CD4-positive, alpha-beta memory T cell (primary cell): ENCODE measurements at regions not wholly inside any gene's neighbourhood (a gene's known extent, or its start where the extent isn't known, plus 50 kb on each side); places are given as distances from the start of the nearest gene placed in this dataset.
"Not testable (repeated sequence)": the region's sequence is repeated elsewhere in the genome, so short reads cannot be mapped to it uniquely, and the experiment has no call there.

Source experiments
- CTCF ChIA-PET: fragments of 350-600 bp; sonication (Branson Sonifier 250); formaldehyde crosslinking; loops from one replicate; lab custom pipeline; 2021; ENCODE audit warnings: inconsistent platforms; ENCODE audit not compliant: partially characterized antibody; lab: Charles Lee
- POLR2A ChIA-PET: fragments of 350-600 bp; sonication (Branson Sonifier 250); formaldehyde crosslinking; loops from one replicate; lab custom pipeline; 2021; ENCODE audit not compliant: partially characterized antibody; lab: Charles Lee
- DNase-seq, 5 donors: peaks; one replicate each; pipeline versions ENCODE4 v3.0.0 to v3.0.0-alpha.2; 2020 to 2022; ENCODE audit warnings: mixed read lengths in 1 of 5
- H3K27ac ChIP-seq: one replicate; pipeline ENCODE4 v1.7.0; 2013; ENCODE audit warnings: low read depth, low read length
- H3K27me3 ChIP-seq: 2 replicates; pipeline ENCODE4 v1.7.0; 2013; ENCODE audit warnings: mild to moderate bottlenecking, low read length, moderate library complexity; ENCODE audit not compliant: insufficient read depth
- H3K36me3 ChIP-seq: 2 replicates; pipeline ENCODE4 v1.7.0; 2013; ENCODE audit warnings: mild to moderate bottlenecking, low read length, moderate library complexity; ENCODE audit not compliant: insufficient read depth
- H3K4me1 ChIP-seq: 2 replicates; pipeline ENCODE4 v1.7.0; 2013; ENCODE audit warnings: mild to moderate bottlenecking, low read length, moderate library complexity; ENCODE audit not compliant: insufficient read depth
- H3K4me3 ChIP-seq, 2 donors: one replicate each; pipeline ENCODE4 v1.7.0; 2013; ENCODE audit warnings: low read length in 2 of 2, mild to moderate bottlenecking in 1 of 2
- H3K9me3 ChIP-seq, 2 donors: one replicate each; pipeline ENCODE4 v1.7.0; 2013; ENCODE audit warnings: low read length in 2 of 2, control low read depth in 1 of 2; ENCODE audit not compliant: control insufficient read depth in 1 of 2
- H3K27ac Mint-ChIP-seq, 7 donors: one replicate each; pipeline ENCODE4 v1.8.0; 2020 to 2021; ENCODE audit warnings: mixed read lengths in 7 of 7, mild to moderate bottlenecking in 6 of 7, inconsistent platforms in 3 of 7, moderate library complexity in 3 of 7
- H3K27me3 Mint-ChIP-seq, 2 donors: one replicate each; pipeline ENCODE4 v1.8.0; 2020 to 2021; ENCODE audit warnings: mixed read lengths in 2 of 2
- H3K36me3 Mint-ChIP-seq, 2 donors: one replicate each; pipeline ENCODE4 v1.8.0; 2020 to 2021; ENCODE audit warnings: mixed read lengths in 2 of 2, inconsistent platforms in 1 of 2, mild to moderate bottlenecking in 1 of 2
- H3K4me1 Mint-ChIP-seq, 4 donors: one replicate each; pipeline ENCODE4 v1.8.0; 2020 to 2021; ENCODE audit warnings: mixed read lengths in 4 of 4, mild to moderate bottlenecking in 1 of 4
- H3K4me3 Mint-ChIP-seq, 8 donors: one replicate each; pipeline ENCODE4 v1.8.0; 2020 to 2021; ENCODE audit warnings: mixed read lengths in 8 of 8, mild to moderate bottlenecking in 7 of 8, moderate library complexity in 6 of 8, inconsistent platforms in 3 of 8
- H3K9me3 Mint-ChIP-seq, 8 donors: one replicate each; pipeline ENCODE4 v1.8.0; 2020 to 2021; ENCODE audit warnings: mixed read lengths in 8 of 8, mild to moderate bottlenecking in 5 of 8, inconsistent platforms in 3 of 8, moderate library complexity in 1 of 8
- intact Hi-C: fragments of 100-400 bp; cut with micrococcal nuclease; formaldehyde crosslinking; loops from one replicate; pipeline ENCODE4 v1.15.1; 2023

GRCh38 chr15:62906627-62907026, 135.9 kb upstream of the TPM1 start:
- DNase-seq: no peak
- peaks cover 4 to 6% of the 10 kb centered on the region in 2 donors for H3K27me3 Mint-ChIP-seq
- intact Hi-C loops: no loop called here

GRCh38 chr15:62907275-62907674, 135.3 kb upstream of the TPM1 start:
- no peaks in the 10 kb centered on the region for H3K9me3 Mint-ChIP-seq
- no peak overlapping the region for H3K4me3 Mint-ChIP-seq
- no peaks in the 10 kb centered on the region for H3K36me3 Mint-ChIP-seq
- DNase-seq: no peak
- Histone ChIP-seq H3K9me3 (no peaks in the 10 kb centered on the region), H3K27me3 (no peaks in the 10 kb centered on the region), H3K4me3 (no peak overlapping the region), H3K27ac (no peak overlapping the region), H3K4me1 (no peaks in the 10 kb centered on the region), H3K36me3 (no peaks in the 10 kb centered on the region)
- ChIA-PET POLR2A (no interaction called here), CTCF (no interaction called here)
- no peaks in the 10 kb centered on the region for H3K4me1 Mint-ChIP-seq
- intact Hi-C loops: no loop called here
- H3K27me3 Mint-ChIP-seq: peaks cover 4 to 6% of the 10 kb centered on the region in 2 donors
- H3K27ac Mint-ChIP-seq: no peak overlapping the region

More at GRCh38 chr15:62906627-62907026, 135.9 kb upstream of the TPM1 start:
- H3K27me3 ChIP-seq: no peaks in the 10 kb centered on the region
- H3K4me3 ChIP-seq: no peak overlapping the region
- H3K27ac Mint-ChIP-seq: no peak overlapping the region
- no peaks in the 10 kb centered on the region for H3K4me1 ChIP-seq
- H3K9me3 Mint-ChIP-seq: no peaks in the 10 kb centered on the region
- H3K4me1 Mint-ChIP-seq: no peaks in the 10 kb centered on the region
- H3K27ac ChIP-seq: no peak overlapping the region
- H3K36me3 Mint-ChIP-seq: no peaks in the 10 kb centered on the region
- H3K9me3 ChIP-seq: no peaks in the 10 kb centered on the region
- no peaks in the 10 kb centered on the region for H3K36me3 ChIP-seq
- POLR2A ChIA-PET: no interaction called here
- CTCF ChIA-PET: no interaction called here
- no peak overlapping the region for H3K4me3 Mint-ChIP-seq

- H3K27ac ChIP-seq, H3K27ac Mint-ChIP-seq, H3K4me3 ChIP-seq, intact Hi-C loops, CTCF ChIA-PET, H3K27me3 Mint-ChIP-seq, H3K9me3 Mint-ChIP-seq, DNase-seq, POLR2A ChIA-PET, H3K27me3 ChIP-seq, H3K4me1 Mint-ChIP-seq, H3K36me3 ChIP-seq, H3K36me3 Mint-ChIP-seq, H3K4me3 Mint-ChIP-seq, H3K4me1 ChIP-seq, H3K9me3 ChIP-seq: not testable (repeated sequence)
These were observed 134.2 kb upstream of the TPM1 start for GRCh38 chr15:62908341-62908740.

GRCh38 chr15:62909257-62909656, 133.3 kb upstream of the TPM1 start:
- no peaks in the 10 kb centered on the region for H3K27me3 ChIP-seq
- no peak overlapping the region for H3K4me3 ChIP-seq
- H3K27ac Mint-ChIP-seq: peak overlapping the region in 1 of 7 donors; percentile 36
- DNase-seq: no peak
- H3K4me1 ChIP-seq: no peaks in the 10 kb centered on the region
- H3K9me3 Mint-ChIP-seq: no peaks in the 10 kb centered on the region
- no peaks in the 10 kb centered on the region for H3K4me1 Mint-ChIP-seq
- ChIA-PET CTCF (no interaction called here), POLR2A (no interaction called here)
- no peaks in the 10 kb centered on the region for H3K9me3 ChIP-seq
- peaks cover 6 to 8% of the 10 kb centered on the region in 2 donors for H3K27me3 Mint-ChIP-seq
- H3K36me3 Mint-ChIP-seq: no peaks in the 10 kb centered on the region
- no peak overlapping the region for H3K4me3 Mint-ChIP-seq
- H3K36me3 ChIP-seq: no peaks in the 10 kb centered on the region
- no peak overlapping the region for H3K27ac ChIP-seq
- intact Hi-C loops: no loop called here

- Histone ChIP-seq H3K4me1 (no peaks in the 10 kb centered on the region), H3K27ac (no peak overlapping the region), H3K4me3 (no peak overlapping the region), H3K36me3 (no peaks in the 10 kb centered on the region), H3K9me3 (no peaks in the 10 kb centered on the region), H3K27me3 (no peaks in the 10 kb centered on the region)
- POLR2A ChIA-PET: no interaction called here
- Mint-ChIP-seq H3K4me1 (no peaks in the 10 kb centered on the region), H3K9me3 (no peaks in the 10 kb centered on the region), H3K4me3 (no peak overlapping the region), H3K27ac (no peak overlapping the region), H3K27me3 (peaks cover 17% of the 10 kb centered on the region in 2 donors), H3K36me3 (no peaks in the 10 kb centered on the region)
- no peak for DNase-seq
- CTCF ChIA-PET: no interaction called here
- intact Hi-C loops: no loop called here
These were observed 130.3 kb upstream of the TPM1 start for GRCh38 chr15:62912282-62912681.

- no peak for DNase-seq
- H3K27ac Mint-ChIP-seq: no peak overlapping the region
- no peak overlapping the region for H3K4me3 ChIP-seq
- no peaks in the 10 kb centered on the region for H3K36me3 ChIP-seq
- H3K27me3 ChIP-seq: no peaks in the 10 kb centered on the region
- H3K27me3 Mint-ChIP-seq: peaks cover 17 to 20% of the 10 kb centered on the region in 2 donors
- H3K9me3 ChIP-seq: no peaks in the 10 kb centered on the region
- no peak overlapping the region for H3K27ac ChIP-seq
- ChIA-PET CTCF (no interaction called here), POLR2A (no interaction called here)
- H3K9me3 Mint-ChIP-seq: no peaks in the 10 kb centered on the region
- no peaks in the 10 kb centered on the region for H3K4me1 Mint-ChIP-seq
- no peaks in the 10 kb centered on the region for H3K4me1 ChIP-seq
- H3K4me3 Mint-ChIP-seq: no peak overlapping the region
- intact Hi-C loops: no loop called here
- no peaks in the 10 kb centered on the region for H3K36me3 Mint-ChIP-seq
These were observed 129.7 kb upstream of the TPM1 start for GRCh38 chr15:62912808-62913207.

- no peak overlapping the region for H3K4me3 ChIP-seq
- POLR2A ChIA-PET: no interaction called here
- DNase-seq: no peak
- no peak overlapping the region for H3K27ac Mint-ChIP-seq
- intact Hi-C loops: no loop called here
- no peak overlapping the region for H3K4me3 Mint-ChIP-seq
- H3K9me3 Mint-ChIP-seq: no peaks in the 10 kb centered on the region
- peaks cover 17 to 20% of the 10 kb centered on the region in 2 donors for H3K27me3 Mint-ChIP-seq
- CTCF ChIA-PET: no interaction called here
- no peaks in the 10 kb centered on the region for H3K36me3 Mint-ChIP-seq
- H3K27me3 ChIP-seq: no peaks in the 10 kb centered on the region
- H3K4me1 Mint-ChIP-seq: no peaks in the 10 kb centered on the region
- H3K36me3 ChIP-seq: no peaks in the 10 kb centered on the region
- no peaks in the 10 kb centered on the region for H3K4me1 ChIP-seq
- no peaks in the 10 kb centered on the region for H3K9me3 ChIP-seq
- no peak overlapping the region for H3K27ac ChIP-seq
These were observed 129.3 kb upstream of the TPM1 start for GRCh38 chr15:62913246-62913645.

GRCh38 chr15:62914461-62915079, 128.0 kb upstream of the TPM1 start:
- no peaks in the 10 kb centered on the region for H3K36me3 Mint-ChIP-seq
- intact Hi-C loops: no loop called here
- peaks cover 17 to 21% of the 10 kb centered on the region in 2 donors for H3K27me3 Mint-ChIP-seq
- Histone ChIP-seq H3K27me3 (no peaks in the 10 kb centered on the region), H3K4me1 (no peaks in the 10 kb centered on the region), H3K9me3 (no peaks in the 10 kb centered on the region), H3K36me3 (no peaks in the 10 kb centered on the region), H3K4me3 (no peak overlapping the region), H3K27ac (no peak overlapping the region)
- ChIA-PET POLR2A (no interaction called here), CTCF (no interaction called here)
- no peak for DNase-seq
- H3K9me3 Mint-ChIP-seq: no peaks in the 10 kb centered on the region
- H3K4me1 Mint-ChIP-seq: no peaks in the 10 kb centered on the region
- no peak overlapping the region for H3K27ac Mint-ChIP-seq
- no peak overlapping the region for H3K4me3 Mint-ChIP-seq
